Stimulated activated CD8-positive, alpha-beta memory T cell treated with anti-CD3 and anti-CD28 coated beads, Interleukin-12 subunit alpha, Interleukin-12 subunit beta, amount 100 ng/mL, for 24 hours (primary cell): ENCODE measurements at regions not wholly inside any gene's neighbourhood (a gene's known extent, or its start where the extent isn't known, plus 50 kb on each side); places are given as distances from the start of the nearest gene placed in this dataset.
"Not testable (repeated sequence)": the region's sequence is repeated elsewhere in the genome, so short reads cannot be mapped to it uniquely, and the experiment has no call there.

Experiments used
- DNase-seq: peaks from one replicate; pipeline ENCODE4 v3.0.0-alpha.2; 2020; ENCODE audit errors: extremely low read depth

DNA sequence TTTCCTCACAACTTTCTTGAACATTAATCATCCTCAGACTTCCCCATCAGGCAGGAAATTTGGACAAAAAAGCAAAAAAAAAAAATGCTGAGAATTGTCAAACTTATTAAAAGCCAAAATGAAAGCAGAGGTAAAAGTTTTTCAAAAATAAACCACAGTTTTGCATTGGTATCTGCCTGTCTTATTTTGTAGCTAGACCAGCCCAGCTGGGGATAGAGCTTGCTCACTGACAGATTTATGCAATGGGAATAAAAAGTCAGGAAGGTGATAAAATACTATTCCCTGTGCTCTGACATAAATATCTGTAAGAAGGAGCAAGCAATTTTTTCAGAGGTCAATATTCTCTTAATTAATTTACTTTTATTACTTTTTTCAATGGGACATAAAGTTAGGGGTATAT, 1006.7 kb upstream of the ALCAM start:
- no peak for DNase-seq

DNA sequence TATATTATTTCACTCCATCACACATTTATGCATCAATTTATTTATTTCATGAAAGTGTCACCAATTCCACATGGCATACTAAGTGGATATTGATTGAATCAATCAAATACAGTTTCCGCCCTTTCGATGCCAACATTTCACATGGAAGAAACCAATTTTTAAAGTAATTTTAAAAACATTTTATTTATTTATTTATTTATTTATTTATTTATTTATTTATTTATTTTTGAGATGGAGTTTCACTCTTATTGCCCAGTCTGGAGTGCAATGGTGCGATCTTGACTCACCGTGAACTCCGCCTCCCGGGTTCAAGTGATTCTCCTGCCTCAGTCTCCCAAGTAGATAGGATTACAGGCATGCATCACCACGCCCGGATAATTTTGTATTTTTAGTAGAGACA, 1005.0 kb upstream of the ALCAM start:
- not testable (repeated sequence) for DNase-seq

- no peak for DNase-seq
These were observed 1004.4 kb upstream of the ALCAM start for GRCh38 chr3:104362319-104362718.

GRCh38 chr3:104367000-104367399, 999.7 kb upstream of the ALCAM start:
- DNase-seq: no peak

DNA sequence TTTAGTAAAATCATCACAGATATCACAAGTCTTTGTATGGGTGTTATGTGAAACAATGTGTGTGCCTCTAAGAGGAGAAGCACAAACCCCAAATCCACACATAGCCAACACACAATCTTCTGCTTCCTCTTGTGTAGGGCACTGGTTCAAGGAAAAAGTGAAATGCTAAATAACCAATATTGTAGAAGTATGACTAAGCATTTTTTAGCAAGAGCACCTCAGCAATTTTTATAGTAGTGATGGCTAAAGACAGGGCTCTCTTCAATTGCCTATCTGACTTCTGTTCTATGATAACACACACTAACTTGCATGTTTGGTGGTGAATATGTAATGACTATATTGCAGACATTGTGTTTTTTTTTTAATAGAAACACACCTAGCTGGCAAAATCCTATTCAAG, 997.9 kb upstream of the ALCAM start:
- no peak for DNase-seq

- DNase-seq: no peak
These were observed 981.3 kb upstream of the ALCAM start for GRCh38 chr3:104385421-104385820.

GRCh38 chr3:104388619-104389018, 978.1 kb upstream of the ALCAM start:
- no peak for DNase-seq

- DNase-seq: no peak
These were observed 974.4 kb upstream of the ALCAM start for GRCh38 chr3:104392327-104392726.

- DNase-seq: no peak
These were observed 969.6 kb upstream of the ALCAM start for GRCh38 chr3:104396974-104397669.

DNA sequence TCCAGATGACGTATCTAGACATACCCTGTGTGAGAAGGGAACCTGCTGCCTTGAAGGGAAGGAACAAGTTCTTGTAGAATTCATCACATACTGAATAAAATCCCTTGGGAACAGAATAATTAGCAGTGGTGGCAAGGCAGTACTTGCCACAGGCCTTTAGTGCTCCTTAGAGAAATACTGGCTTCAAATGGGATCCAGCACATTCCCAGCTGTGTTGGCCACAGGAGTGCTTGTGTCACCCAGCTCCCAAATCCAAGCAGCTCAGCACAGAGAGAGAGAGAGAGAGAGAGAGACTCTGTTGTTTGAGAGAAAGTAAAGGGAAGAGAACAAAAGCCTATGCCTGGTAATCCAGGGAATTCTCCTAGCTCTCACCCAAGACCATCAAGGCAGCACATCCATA, 969.0 kb upstream of the ALCAM start:
- DNase-seq: no peak

DNA sequence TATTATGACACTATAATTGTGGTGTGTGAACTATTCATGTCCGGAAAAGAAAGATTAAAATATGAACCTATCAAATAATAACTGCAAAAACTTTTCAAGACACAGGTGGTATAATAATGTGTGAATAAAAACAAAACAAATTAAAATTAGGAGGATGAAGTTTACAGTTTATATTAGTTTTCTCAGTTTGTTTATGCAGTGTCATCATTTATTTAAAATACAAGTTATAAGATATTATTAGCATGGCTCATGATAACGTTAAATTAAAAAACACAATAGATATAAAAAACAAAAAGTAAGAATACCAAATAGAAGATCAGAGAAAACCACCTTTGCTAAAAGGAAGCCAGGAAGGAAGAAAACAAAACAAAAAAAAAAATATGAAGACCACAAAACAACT, 963.8 kb upstream of the ALCAM start:
- DNase-seq: no peak

DNA sequence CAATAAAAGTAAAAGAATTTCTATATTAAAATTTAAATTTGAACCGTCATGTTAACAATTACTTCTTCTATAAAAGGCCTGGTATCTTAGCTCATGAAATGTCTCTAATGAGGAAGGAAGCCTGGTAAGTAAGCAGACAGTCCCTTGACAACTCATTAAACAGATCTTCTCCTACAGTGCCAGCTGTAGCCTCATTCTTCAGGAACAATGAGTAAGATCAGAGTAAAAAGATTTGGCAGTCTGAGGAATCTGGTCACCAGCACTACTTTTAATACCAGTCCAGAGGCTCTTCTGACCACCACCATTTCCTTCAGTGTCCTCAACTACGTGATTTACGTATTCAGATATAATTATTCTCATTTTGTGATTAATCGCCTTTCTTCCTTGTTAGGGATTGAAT, 955.0 kb upstream of the ALCAM start:
- DNase-seq: no peak

GRCh38 chr3:104412608-104413580, 953.8 kb upstream of the ALCAM start:
- no peak for DNase-seq

DNA sequence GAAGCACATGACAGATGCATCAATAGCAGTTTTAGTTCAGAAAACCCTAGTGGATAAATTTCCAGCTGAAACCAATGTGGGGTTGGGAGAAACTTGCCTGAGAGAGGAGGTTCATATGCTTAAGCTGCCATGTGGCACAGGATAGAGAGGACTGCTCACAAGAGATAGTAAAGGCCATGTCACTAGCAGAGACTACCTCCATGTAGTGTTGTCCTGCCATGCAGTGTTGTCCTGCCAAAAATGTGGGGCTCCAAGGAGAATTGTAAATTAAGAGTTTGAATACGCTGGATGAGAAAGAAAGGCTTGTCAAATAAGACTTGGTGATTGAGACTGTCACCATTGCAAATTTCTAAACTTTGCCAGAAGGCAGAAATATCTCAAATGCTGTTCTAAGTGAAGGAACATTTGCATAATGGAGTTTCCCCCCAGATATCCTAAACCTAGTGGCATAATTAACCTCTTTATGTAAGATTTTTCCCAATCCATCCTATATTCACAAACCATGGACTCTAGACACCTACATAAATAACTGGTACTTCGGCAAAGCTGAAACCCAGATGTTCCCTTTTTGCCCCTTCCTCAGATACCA, 938.3 kb upstream of the ALCAM start:
- DNase-seq: no peak

GRCh38 chr3:104429727-104430126, 937.0 kb upstream of the ALCAM start:
- DNase-seq: no peak

- no peak for DNase-seq
These were observed 930.2 kb upstream of the ALCAM start for GRCh38 chr3:104436506-104436905.

DNA sequence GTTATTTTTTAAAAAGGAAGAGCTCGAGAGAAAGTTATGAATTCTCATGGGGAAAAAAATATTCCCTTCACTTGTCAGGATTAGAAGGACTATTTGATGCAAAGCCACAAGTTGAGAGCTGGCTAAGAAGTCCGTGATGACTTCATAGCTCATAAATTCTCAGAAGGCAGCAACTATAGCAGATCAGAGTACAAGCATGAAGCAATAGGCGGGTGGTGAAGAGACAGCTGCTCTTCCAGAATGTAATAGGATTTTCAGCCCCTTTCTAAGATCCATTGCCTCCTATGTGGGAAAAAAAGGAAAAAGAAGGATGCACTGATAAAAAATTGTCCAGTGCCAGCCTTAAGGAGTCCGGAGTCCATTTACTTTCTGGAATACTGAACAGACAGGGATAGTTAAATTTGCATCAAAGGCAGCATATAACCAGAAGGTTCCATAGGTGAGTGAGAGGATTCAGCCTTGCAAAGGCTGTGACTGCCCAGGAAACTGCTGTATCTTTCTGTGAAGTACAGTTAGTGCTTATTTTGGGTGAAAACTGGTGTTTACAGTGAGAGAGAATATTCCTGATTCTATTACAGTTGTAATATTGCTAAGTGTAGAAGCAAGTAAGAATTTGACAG, 929.5 kb upstream of the ALCAM start:
- DNase-seq: no peak

GRCh38 chr3:104437891-104438290, 928.8 kb upstream of the ALCAM start:
- no peak for DNase-seq

DNA sequence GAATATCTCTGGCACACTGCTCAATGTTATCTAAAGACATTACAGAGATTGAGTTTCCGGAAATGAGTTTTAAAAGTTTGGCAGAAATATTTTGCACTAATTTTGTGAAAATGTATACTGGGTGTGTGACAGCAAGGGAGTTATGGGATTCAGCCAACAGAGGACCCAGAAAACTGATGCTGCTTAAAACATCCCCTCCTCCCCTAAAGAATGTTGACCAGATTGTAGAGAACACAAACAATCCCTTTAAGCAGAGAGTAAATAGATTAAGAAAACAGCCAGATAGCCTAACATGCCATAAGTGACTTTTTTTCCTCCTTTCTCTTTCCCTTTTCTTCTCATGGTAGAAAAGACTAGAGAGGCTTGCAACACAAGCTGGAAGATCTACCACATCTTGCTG, 928.0 kb upstream of the ALCAM start:
- DNase-seq: no peak

DNA sequence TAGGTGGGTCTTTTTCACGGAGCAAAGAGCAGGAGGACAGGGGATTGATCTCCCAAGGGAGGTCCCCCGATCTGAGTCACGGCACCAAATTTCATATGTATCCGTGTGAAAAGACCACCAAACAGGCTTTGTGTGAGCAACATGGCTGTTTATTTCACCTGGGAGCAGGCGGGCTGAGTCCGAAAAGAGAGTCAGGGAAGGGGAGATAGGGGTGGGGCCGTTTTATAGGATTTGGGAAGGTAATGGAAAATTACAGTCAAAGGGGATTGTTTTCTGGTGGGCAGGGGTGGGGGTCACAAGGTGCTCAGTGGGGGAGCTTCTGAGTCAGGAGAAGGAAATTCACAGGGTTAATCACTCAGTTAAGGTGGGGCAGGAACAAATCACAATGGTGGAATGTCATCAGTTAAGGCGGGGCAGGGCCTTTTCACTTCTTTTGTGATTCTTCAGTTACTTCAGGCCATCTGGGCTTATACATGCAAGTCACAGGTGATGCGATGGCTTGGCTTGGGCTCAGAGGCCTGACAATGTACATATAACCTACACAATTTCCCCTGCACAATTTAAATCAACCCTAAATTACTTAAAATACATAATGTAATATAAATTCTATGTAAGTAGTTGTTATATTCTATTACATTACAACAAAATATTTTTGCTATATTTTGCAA, 921.3 kb upstream of the ALCAM start:
- not testable (repeated sequence) for DNase-seq

DNA sequence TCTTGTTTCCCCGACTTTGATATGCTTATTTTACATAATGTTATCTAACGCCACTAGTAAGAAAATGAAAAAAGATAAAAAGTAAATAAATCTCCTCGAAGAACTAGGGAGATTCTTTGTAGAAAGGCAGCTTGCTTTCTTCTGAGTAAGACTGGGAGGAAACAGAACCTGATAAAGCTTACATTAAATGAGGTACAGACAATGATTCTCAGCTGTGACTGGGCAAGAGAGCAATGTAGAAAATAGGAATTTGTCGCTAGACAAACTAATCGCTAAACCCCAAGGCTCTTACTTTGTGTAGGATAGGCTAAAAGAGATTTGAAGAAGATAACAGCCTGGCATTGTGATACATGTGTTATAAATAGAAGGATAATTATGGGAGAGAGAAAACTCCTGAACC, 919.0 kb upstream of the ALCAM start:
- DNase-seq: no peak

GRCh38 chr3:104452697-104453096, 914.0 kb upstream of the ALCAM start:
- no peak for DNase-seq
